MM.1S (cell line): ENCODE measurements at regions not wholly inside any gene's neighbourhood (a gene's known extent, or its start where the extent isn't known, plus 50 kb on each side); places are given as distances from the start of the nearest gene placed in this dataset.

ENCODE experiments used
- CTCF ChIP-seq: fragments of 300-600 bp; sonication (generic); IDR thresholded peaks from 2 replicates; pipeline ENCODE4 v1.5.1; 2016; ENCODE audit warnings: antibody characterized with exemption, low read length, mixed read lengths
- EZH2phosphoT487 ChIP-seq: fragments of 300-600 bp; sonication (generic); IDR thresholded peaks from 2 replicates; pipeline ENCODE4 v1.6.1; 2018; ENCODE audit warnings: antibody characterized with exemption, low read length

- TF ChIP-seq EZH2phosphoT487 (no peak), CTCF (no peak)
Observed at GRCh38 chr5:3323144-3323543, 272.5 kb upstream of the IRX1 start.
